Hippocampal formation (tissue), 2 donors: ENCODE measurements at regions not wholly inside any gene's neighbourhood (a gene's known extent, or its start where the extent isn't known, plus 50 kb on each side); places are given as distances from the start of the nearest gene placed in this dataset.

Experiments
- DNase-seq, 2 donors: peaks; one replicate each; lab custom pipeline; 2025; lab: John Stamatoyannopoulos, UW

DNA sequence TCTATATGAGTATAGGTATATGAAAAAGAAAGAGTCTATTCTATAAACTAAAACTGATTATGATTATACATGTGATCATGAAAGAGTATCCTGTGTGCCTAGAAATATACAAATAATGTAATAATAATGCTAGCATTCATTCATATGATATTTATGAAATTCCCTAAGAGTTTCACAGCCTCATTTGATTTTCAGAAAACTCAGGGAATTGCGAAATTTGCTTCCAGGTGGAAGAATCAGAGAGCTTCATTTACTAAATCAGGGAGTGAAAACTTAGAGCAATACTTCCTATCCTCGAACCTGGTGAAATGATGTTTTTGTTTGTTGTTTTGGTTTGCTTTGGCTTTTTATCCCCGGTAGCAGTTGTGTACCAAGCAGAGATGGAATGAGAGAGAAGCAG is 1105.7 kb upstream of the SLIT2 start:
- no peak for DNase-seq

DNA sequence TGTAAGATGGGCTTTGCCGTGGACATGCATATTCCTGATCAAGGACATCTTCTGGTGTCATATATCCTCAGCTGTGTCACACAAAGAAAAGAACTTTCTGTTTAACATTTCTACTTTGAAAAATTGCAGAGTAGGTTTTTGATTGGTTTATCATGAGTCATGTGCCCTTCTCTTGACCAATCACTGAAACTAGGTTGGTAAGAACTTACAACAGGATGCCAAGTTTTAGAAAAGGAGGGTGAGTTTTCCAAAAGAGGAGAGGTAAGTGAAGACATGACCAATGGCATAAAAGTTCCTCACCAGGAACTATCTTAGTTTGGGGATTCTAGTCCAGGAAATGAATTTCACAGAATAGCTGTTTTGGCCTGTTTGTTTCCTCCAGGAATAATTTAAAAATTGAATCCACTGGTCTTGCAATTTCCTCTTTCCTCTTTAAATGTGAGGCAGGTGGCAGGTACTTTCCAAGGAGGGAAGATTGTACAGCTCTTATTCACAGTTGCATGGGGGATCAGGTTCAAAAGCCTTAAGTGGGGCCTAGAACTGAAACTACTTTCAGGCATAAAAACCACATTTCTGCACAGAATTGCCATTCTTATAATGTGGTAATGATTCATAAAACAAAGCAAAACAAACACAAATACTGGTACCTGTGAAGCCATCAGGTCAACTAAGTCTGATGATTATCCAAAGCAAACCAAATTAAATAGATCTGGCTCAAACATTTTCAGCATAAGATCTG is 1114.5 kb upstream of the LCORL start:
- no peak for DNase-seq

DNA sequence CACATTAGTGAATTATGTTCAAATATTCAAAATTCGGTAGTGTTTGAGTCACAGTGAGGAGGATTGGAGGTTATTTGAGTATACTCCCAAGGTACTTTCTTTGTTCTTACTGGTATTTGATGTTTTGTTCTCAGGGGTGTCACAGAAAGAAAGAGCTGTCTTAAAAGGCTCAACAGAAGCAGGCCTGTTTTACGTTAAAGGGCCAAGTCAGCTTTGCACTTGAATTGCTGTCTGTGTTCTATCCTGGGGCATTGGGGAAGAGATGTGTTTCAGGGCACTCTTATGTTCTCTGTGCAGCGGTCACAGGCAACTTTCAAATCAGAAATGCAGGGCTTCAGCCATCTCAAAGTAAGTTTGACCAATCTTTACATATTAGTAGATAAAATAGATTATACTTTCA is 1113.1 kb upstream of the LCORL start:
- no peak for DNase-seq

DNA sequence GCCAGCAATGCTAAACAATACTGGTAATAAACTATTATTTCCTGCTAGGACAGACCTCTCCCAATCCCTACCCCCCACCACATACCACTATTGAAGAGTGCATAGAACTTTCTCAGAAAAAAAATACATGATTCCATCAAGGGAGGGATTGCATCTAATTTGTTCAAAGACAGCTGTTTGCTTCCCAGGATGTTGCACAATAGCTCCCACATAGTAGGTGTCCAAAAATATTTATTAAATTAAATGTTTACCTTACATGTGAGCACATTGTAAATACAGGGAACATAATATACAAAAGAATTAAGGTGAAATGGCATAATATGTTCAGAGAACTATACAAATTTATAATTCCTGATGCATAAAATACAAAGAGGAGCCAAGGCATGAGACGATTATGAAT is 1111.8 kb upstream of the LCORL start:
- no peak for DNase-seq

DNA sequence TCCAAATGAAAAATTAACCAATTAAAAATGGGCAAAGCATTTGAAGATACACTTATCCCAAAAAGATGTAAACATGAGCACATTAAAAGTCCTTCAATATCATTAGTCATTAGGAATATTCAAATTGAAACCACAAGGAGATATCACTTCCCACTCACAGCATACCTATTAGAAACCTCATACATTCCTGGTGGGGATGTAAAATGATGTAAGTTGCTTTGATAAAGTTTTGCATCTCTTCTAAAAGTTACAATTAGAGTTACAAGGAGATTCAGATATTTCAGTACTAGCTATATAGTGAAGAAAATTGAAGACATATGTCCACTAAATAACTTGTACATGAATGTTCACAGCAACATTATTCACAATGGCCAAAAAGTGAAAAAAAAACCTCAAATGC is 1109.3 kb upstream of the LCORL start:
- DNase-seq, result no peak

DNA sequence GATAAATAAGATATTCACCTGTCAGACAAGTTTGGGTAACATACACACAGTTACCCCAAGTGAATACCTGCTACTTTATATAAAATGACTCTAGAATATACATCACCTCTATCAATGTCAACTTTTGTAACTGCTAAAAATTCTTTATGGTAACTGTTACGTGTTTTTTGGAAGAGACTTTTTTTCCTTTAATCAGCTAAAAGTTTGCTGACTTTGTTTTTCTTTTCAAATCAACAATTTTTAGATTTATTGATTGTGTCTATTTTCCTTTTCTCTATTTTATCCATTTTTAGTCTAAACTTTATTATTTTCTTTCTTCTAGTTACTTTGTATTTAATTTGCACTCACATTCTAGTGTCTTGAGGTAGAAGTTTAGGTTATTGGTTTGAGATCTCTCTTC is 1106.6 kb upstream of the LCORL start:
- DNase-seq, result no peak

DNA sequence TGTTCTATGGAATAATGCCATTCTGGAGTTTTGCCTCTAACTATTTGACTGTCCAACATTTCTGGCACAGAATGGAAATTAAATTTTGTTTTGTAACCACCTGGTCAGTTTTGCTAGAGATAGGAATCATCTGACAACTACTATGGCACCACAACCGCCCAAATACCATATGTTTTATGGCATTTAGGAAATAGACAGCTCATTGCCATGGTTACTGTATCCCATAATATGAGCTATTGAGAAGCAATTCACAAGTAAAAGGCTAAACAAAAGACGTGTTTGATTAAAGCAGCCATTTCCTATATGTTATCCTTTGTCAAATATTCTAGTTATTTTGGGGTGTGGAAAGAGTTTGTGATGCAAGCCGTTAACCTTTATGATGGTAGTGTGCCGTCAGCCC is 1105.3 kb upstream of the LCORL start:
- DNase-seq, result no peak

DNA sequence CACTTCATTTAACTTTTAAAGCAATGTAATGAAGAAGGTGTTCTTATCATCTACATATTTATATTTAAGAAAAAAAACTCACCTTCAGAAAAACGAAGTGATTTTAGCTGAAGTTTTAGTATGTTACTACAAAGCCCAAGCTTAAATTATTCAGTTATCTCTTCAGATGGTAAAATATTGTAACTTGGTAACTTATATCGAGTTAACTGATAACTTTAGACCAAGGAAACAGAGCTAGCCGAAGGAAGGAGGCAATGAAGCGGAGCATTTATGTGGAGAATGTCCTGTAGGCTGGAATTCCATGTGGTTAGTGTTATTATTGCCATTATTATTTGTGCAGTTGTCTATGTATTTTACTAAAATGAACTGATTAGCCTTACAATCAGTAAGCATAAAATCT is 1102.1 kb upstream of the LCORL start:
- no peak for DNase-seq

DNA sequence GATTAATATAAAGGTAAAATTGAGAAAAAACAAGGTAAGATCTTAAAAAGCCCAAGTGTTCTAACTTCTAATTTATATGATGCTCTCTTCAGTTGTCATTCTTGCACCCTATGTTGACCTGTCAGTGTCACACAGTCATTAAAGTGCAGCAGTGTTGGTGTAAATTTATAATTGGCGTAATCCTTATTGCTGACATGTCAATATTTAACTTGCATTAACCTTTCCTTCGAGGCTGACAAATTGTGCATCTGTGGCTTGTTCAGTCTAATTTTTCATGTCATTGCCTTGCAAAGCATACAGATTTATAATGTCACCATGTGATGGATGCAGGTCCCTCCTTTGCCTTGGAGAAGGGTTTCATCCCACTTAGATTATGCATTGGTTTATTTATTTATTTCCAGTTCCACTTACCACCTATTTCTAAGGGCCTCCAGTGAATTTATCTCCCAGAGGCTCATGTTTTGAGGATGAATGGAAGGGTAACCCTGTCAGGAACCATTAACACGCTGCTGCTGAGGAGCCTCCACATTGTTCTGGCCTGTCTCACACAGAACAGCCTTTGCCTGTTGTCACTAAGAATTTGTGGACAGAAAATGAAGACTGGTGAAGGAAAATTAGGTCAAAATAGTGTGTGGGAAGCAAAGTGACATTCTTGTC is 1098.5 kb upstream of the LCORL start:
- DNase-seq, result no peak

DNA sequence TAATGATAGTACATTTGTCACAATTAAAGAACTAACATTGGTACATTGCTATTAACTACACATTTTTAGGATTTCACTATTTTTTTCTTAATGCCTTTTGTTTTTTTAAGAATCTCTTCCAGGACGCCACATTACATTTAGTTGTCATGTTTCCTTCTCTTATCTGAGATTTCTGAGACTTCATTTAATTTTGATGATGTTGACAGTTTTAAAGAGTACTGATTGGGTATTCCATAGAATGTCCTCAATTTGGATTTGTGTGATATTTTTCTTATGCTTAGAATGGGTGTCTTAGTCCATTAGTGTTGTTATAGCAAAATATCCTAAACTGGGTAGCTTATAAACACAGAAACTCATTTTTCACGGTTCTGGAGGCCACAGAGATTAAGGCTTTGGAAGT is 1095.5 kb upstream of the LCORL start:
- DNase-seq, result no peak

DNA sequence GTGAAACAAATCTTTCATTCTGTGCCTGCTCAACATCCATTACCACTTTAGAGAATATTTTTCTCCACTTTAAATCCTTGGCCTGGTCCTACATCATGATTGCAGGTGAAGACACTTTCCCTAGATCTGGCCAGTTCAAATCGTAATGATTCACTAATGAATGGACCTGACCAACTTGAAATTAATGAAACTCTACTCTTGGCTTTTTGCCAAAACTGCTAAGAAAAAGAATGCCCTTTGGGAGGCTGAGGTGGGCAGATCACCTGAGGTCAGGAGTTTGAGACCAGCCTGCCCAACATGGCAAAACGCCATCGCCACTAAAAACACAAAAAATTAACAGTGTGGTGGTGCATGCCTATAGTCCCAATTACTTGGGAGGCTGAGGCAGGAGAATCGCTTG is 1082.6 kb upstream of the LCORL start:
- no peak for DNase-seq

DNA sequence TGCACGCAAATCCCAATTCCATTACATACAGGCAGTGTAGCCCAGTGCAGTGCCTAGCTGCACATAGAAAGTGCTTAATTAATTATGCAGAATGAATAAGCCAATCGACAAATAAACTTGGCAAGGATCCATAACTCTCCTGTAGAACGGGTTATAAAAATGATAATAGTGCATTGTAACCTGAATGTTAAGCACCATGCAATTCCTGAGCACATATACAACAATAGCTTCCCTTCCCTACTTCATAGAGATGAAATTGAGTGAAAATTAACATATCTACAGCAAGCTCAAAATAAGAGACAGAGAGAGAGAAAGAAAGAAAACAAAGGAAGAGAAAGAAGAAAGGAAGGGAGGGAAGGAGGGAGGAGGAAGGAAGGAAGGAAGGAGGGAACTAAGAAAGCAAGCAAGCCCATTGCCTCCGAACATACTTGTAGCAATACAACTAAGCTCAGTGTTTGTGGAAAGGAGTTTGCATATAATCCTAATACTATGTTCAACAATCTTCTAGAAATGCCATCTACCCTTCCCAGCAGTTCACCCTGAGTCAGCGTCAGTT is 1074.0 kb upstream of the LCORL start:
- no peak for DNase-seq

DNA sequence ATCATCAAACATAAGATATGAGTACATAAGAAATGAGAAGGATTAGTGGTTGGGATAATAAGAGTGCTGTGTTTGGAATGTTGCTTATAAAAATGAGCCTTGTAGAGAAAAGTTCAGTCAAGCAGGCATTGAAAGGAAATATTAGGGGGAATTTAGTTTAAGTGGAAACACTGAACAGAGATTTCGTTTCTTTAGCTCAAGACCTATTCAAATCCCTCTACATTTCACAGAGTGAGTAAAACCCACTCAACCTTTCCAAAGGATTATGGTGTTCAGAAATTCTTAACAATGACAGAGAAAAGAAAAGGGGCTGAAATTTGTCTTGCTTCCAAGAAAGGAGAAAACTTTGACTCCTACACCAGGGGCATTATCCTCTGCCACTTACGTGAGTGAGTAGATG is 1072.4 kb upstream of the LCORL start:
- DNase-seq, result no peak

DNA sequence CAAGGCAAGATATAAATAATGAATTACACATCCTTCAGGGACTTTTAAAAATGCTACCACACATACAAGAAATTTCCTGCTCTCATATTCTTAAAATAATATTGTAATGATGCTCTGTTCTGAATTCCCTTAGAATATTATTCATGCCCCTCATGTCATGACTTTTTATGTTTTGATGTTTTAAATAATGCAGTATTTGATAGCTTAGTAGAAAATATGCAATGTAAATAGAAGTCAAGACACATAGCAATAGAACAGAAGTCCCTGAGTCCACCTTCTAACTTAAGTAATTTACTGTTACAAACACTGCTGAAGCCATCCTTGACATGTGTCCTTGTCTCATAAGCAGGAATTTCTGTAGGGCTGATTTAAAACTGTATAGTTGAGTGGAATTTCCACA is 1071.2 kb upstream of the LCORL start:
- DNase-seq, result no peak

DNA sequence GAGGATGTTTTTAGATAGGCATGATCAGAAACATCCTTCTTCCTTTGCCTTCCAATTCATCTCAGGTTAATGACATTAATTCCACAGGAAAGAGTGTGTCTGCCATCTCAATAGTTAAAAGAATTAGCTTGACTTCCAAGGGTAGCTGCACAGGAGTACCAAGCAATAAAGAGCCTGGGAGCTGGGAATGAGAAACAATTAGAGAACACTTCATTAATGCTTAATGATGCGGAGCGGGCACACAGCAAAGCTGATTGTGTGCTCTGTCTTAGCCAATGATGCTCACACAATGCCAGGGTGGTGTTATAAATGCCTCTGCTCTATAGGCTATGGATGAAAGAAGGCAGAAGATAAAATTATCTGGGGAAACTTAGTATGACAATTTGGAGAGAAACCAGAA is 1052.5 kb upstream of the LCORL start:
- no peak for DNase-seq

DNA sequence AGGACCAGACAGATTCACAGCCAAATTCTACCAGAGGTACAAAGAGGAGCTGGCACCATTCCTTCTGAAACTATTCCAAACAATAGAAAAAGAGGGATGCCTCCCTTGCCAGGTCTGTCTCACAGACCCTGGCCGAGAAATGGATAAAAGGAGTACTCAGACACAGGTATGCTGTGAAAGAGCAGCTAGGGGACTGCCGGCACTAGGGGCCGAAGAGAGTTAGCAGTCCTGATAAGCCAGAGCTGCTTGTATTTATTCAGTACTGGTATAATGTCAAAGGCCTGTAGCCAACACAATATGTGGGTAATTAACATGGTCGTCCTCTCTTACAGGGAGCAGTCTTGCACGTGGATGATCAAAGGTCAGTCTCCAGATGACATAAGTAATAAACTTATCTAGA is 1042.1 kb upstream of the LCORL start:
- no peak for DNase-seq

DNA sequence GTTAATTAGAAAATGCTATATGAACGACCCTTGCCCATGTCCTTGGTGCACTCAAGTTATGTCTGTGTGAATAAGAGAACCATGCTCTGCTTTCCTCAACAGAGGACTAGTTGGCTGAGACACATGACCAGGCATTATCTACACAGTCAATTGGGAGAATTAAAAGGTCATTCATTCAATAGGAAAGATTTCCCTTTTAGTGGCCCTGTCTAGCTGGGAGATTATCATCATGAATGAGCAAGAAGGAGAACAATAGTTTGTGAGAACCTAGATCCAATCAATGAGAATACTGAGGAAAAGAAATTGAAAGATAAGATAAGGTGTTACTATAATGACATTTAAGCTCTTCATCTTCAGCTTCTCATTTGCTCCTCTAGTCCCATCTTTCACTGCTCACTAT is 1033.4 kb upstream of the LCORL start:
- no peak for DNase-seq

DNA sequence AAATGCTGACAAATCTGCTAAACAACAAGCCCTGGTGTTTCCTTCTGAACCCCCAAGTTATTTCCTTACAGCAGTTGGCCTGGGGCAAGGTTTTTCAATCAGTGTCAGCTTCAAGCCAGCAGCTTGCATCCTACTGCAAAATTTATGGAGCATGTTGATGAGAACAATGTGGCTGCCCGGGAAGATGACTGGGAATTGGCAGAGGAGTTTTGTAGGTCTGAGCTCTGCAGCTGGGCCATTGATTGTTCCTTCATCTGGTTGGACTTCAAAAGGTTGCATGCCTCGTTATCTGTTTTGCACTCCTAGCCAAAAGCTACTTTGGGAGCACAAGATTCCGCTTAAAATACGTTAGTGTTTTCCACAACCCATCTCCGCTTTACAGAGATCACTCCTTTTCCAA is 1030.3 kb upstream of the LCORL start:
- DNase-seq, result no peak

DNA sequence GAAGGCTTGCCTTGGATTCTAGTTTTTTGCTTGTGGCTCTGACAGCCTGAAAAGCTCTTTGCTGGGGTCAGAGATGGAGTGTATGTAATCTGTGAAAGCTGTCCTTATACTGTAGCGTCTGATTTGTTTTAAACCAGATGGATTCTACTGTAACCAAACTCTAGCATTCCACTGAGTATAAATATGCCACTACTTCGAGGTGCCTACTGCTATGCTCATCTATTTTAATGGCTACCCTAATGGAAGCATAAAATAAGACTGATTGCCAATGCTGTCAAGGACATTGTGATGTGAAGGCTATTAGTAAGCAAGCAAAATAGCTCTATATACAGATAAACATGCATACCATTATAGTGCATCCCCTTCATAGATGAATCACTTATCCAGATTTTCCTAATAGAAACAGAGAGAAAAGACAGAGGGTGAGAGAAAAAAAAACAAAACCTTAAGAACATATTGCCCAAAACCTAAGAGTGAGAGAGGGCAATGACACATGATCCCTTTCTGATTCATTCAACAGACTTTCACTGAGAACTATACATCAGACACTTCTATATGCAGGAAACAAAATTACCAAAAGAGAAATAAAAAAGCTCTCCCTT is 1025.8 kb upstream of the LCORL start:
- DNase-seq, result no peak

DNA sequence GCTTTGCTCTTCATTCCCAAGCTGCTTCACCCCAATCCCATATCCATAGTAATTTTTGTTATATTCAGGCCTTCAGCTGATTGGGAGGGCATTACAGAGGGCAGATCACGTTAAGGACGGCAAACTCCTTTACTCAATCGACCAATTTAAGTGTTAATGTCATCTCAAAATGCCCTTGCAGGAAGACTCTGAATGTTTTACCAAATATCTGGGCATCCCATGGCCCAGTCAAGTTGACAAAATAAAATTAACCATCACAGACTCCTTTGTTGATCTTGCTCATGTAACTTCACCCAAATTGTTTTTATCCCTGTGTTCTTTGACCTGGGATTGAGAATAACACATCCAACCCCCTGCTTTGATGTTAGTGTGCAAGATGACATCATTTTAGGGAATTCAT is 1018.3 kb upstream of the LCORL start:
- no peak for DNase-seq

DNA sequence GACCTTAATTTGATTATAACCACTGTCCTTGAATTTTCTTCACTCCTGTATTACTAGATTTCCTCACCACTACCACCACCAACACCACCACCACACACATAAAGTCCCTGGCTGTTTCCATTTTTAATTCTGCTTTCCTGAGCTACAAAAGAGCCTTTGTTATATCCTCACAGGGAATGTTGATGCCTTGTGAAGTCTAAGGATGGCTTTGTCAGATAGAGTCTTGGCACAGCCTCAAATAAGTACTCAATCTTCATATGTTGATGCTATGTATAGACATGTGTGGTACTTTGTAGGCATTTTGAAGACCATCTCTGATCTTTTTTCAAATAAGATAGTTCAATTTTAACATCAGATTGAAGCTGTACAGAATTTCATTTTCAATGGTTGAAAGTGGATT is 1016.7 kb upstream of the LCORL start:
- no peak for DNase-seq

DNA sequence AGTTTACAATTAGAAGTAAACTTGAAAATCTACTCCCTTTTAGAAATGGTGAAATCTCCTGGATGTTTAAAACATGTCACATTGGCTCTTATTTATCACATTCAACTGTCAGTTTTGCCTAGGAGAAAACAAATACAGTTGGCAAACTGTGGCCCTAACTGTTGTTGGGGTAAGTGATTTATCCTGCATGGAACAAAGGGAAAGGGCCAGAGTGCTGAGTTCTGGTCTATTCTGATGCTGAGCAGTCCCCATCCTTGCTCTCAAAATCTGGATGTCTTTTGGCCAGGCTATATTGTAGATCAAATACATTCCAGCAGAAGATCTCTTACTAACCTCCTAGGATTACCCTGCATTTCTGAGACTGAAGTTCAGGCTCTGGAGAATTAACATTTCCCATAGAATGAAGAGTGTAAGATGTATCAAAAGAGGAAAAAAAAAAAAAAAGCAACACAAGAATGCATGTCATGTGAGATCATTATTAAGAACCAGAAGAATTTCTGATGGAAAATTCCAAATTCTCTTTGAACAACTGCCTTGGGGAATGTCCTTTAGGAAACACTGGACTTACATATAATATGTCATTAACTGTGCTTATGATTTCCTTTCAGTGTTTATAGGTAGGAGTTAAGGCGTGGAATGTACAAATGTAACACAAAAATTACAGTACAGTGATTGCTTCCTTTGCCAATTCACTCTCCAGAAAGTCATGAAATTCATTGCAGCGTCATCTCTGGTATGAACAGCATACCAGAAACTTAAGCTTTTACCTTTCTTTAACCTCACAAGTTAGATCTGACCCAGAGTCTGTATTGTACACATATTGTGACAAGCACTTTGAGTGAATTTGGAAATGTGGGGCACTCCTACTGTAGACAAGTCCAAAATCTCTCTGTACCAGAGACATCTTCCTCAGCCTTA is 1012.5 kb upstream of the LCORL start:
- no peak for DNase-seq
